A549 (cell line): ENCODE measurements at regions not wholly inside any gene's neighbourhood (a gene's known extent, or its start where the extent isn't known, plus 50 kb on each side); places are given as distances from the start of the nearest gene placed in this dataset.

Source experiments
- ATAC-seq, 2 experiments: fragments of 200-7000 bp in 1 of 2; fragments of >200 bp in 1 of 2; cut with Nextera tagmentation in 1 of 2; cut with Tn5 transposase in 1 of 2; 3 replicates each; pipeline versions ENCODE4 v1.8.0 to v1.9.1; 2018 to 2020; ENCODE audit warnings: mild to moderate bottlenecking in 1 of 2, moderate library complexity in 1 of 2
- CTCF ChIA-PET: fragments of 300-600 bp; sonication (Branson Sonifier 250); formaldehyde crosslinking; extraction: SDS; loops from one replicate; lab custom pipeline; 2021; ENCODE audit warnings: antibody characterized with exemption, inconsistent platforms; lab: Yijun Ruan, JAX
- POLR2A ChIA-PET: fragments of 350-600 bp; formaldehyde crosslinking; extraction: SDS; loops from one replicate; lab custom pipeline; 2021; ENCODE audit warnings: antibody characterized with exemption, inconsistent platforms; lab: Yijun Ruan, JAX
- DNase-seq, 2 experiments: peaks; one replicate each; pipeline versions ENCODE4 v3.0.0 to v3.0.0-alpha.2; 2011 to 2016; ENCODE audit warnings: low read depth in 1 of 2, low spot score in 1 of 2
- FAIRE-seq: peaks from 2 replicates; lab custom pipeline; 2011; peaks lifted over from hg19 to GRCh38; lab: Jason Lieb, UNC
- H3K27ac ChIP-seq, 2 experiments: fragments of >200 bp; sonication (Bioruptor Twin); formaldehyde crosslinking; 3 replicates each; pipeline ENCODE4 v1.5.1; 2016 to 2017
- H3K4me1 ChIP-seq: fragments of >200 bp; sonication (Bioruptor Twin); formaldehyde crosslinking; 3 replicates; pipeline ENCODE4 v1.6.1; 2016
- H3K4me2 ChIP-seq: fragments of >200 bp; sonication (Bioruptor Twin); formaldehyde crosslinking; 3 replicates; pipeline ENCODE4 v1.6.1; 2016
- H3K4me3 ChIP-seq: fragments of >200 bp; sonication (Bioruptor Twin); formaldehyde crosslinking; 3 replicates; pipeline ENCODE4 v1.5.1; 2016
- H3K9me3 ChIP-seq: fragments of >200 bp; sonication (Bioruptor Twin); formaldehyde crosslinking; 3 replicates; pipeline ENCODE4 v1.6.1; 2016
- CBX8 ChIP-seq: fragments of 200-600 bp; sonication (generic); IDR thresholded peaks from 2 replicates; pipeline ENCODE4 v1.6.1; 2016
- CHD2 ChIP-seq: fragments of 150-350 bp; IDR thresholded peaks from 2 replicates; pipeline ENCODE4 v1.6.1; 2014; ENCODE audit warnings: low read length; ENCODE audit not compliant: partially characterized antibody
- CHD4 ChIP-seq: fragments of 200-600 bp; sonication (generic); IDR thresholded peaks from 2 replicates; pipeline ENCODE4 v1.6.1; 2016; ENCODE audit warnings: antibody characterized with exemption, mild to moderate bottlenecking, borderline replicate concordance
- EHF ChIP-seq: fragments of 250-450 bp; sonication (Bioruptor Pico); IDR thresholded peaks from 2 replicates; pipeline ENCODE4 v1.5.0; 2020; ENCODE audit warnings: mild to moderate bottlenecking
- EP300 ChIP-seq, 2 experiments: fragments of >200 bp; sonication (Bioruptor Twin); formaldehyde crosslinking; IDR thresholded peaks; 2 replicates in 1 of 2; 3 replicates in 1 of 2; pipeline ENCODE4 v1.6.1; 2016 to 2017
- ESRRA ChIP-seq: fragments of 150-350 bp; IDR thresholded peaks from 2 replicates; pipeline ENCODE4 v1.6.1; 2014; ENCODE audit warnings: mild to moderate bottlenecking, low read length, borderline replicate concordance
- FOSB ChIP-seq: fragments of 250-450 bp; sonication (Bioruptor Pico); IDR thresholded peaks from 2 replicates; pipeline ENCODE4 v1.5.0; 2020; ENCODE audit warnings: mild to moderate bottlenecking, moderate library complexity
- GATA3 ChIP-seq: IDR thresholded peaks from 2 replicates; pipeline ENCODE4 v1.6.1; 2012; ENCODE audit warnings: borderline replicate concordance
- MAFK ChIP-seq: fragments of 450-650 bp; IDR thresholded peaks from 2 replicates; pipeline ENCODE4 v1.6.1; 2014; ENCODE audit not compliant: partially characterized antibody
- MYC ChIP-seq: IDR thresholded peaks from 2 replicates; pipeline ENCODE4 v1.6.1; 2012; ENCODE audit warnings: mild to moderate bottlenecking, inconsistent platforms, low read length, improper control_type of control experiment, borderline replicate concordance
- NFE2L2 ChIP-seq: fragments of 150-350 bp; conservative IDR thresholded peaks from 2 replicates; pipeline ENCODE4 v1.6.1; 2014; ENCODE audit warnings: low read length
- NPAS2 ChIP-seq: fragments of 250-450 bp; sonication (Bioruptor Pico); IDR thresholded peaks from 2 replicates; pipeline ENCODE4 v1.8.0; 2022; ENCODE audit warnings: mild to moderate bottlenecking, moderate library complexity, borderline replicate concordance
- NR3C1 ChIP-seq: fragments of >200 bp; sonication (Bioruptor Twin); formaldehyde crosslinking; IDR thresholded peaks from 3 replicates; pipeline ENCODE4 v1.6.1; 2017
- PHF8 ChIP-seq: fragments of 200-600 bp; sonication (generic); IDR thresholded peaks from 2 replicates; pipeline ENCODE4 v1.6.1; 2016; ENCODE audit warnings: low read depth, mild to moderate bottlenecking, antibody characterized with exemption, moderate library complexity, borderline replicate concordance
- RAD21 ChIP-seq, 2 experiments: fragments of >200 bp in 1 of 2; sonication (Bioruptor Twin) in 1 of 2; formaldehyde crosslinking in 1 of 2; IDR thresholded peaks in 1 of 2; conservative IDR thresholded peaks in 1 of 2; 2 replicates in 1 of 2; 3 replicates in 1 of 2; pipeline ENCODE4 v1.6.1; 2012 to 2018; ENCODE audit warnings: inconsistent platforms in 1 of 2
- RCOR1 ChIP-seq: fragments of 150-350 bp; IDR thresholded peaks from 2 replicates; pipeline ENCODE4 v1.6.1; 2014; ENCODE audit warnings: antibody characterized with exemption, low read length, low read depth
- RFX5 ChIP-seq: fragments of 450-650 bp; IDR thresholded peaks from 2 replicates; pipeline ENCODE4 v1.7.1; 2014; ENCODE audit warnings: antibody characterized with exemption, mild to moderate bottlenecking, moderate library complexity
- SMC3 ChIP-seq: fragments of >200 bp; sonication (Bioruptor Twin); formaldehyde crosslinking; IDR thresholded peaks from 3 replicates; pipeline ENCODE4 v1.6.1; 2018; ENCODE audit warnings: inconsistent platforms
- TP53 ChIP-seq: fragments of 250-450 bp; sonication (Bioruptor Pico); IDR thresholded peaks from 2 replicates; pipeline ENCODE4 v1.5.0; 2021; ENCODE audit warnings: mild to moderate bottlenecking, moderate library complexity
- WGBS: methylation state at CpG from one replicate; pipeline ENCODE4 v1.1.6; 2017; ENCODE audit errors: missing lambda C conversion rate; 5-methylcytosine and 5-hydroxymethylcytosine counted together
- TF ChIP-seq, protein P1 (sequence below): fragments of >200 bp; sonication (Bioruptor Twin); formaldehyde crosslinking; IDR thresholded peaks from 3 replicates; pipeline ENCODE4 v1.5.1; 2016
- TF ChIP-seq, protein P2 (sequence below): fragments of 450-650 bp; IDR thresholded peaks from 2 replicates; pipeline ENCODE4 v1.6.1; 2014; ENCODE audit warnings: antibody characterized with exemption
- TF ChIP-seq, protein P3 (sequence below): fragments of 200-600 bp; sonication (generic); IDR thresholded peaks from 2 replicates; pipeline ENCODE4 v1.6.1; 2016; ENCODE audit warnings: antibody characterized with exemption, mild to moderate bottlenecking, moderate library complexity

DNA sequence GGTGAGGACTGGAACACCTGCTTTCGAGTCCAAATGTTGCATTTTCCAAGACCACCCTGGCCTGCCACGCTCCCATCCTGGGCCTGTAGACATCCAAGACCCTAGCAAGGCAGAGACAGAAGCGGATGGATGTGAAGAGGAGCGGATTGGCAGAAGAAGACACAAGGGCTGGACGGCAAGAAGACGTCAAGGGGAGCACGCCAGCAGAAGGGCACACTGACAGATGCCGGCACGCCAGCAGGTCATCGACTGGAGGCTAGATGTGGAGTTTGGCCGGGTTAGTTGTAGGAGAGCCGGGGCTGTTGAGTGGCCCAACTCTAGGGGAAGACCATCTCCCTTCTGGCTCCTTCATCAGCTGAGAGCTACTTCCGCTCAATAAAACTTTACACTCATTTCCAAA, 251.6 kb downstream of the ZWINT start:
- no peak for FAIRE-seq

DNA sequence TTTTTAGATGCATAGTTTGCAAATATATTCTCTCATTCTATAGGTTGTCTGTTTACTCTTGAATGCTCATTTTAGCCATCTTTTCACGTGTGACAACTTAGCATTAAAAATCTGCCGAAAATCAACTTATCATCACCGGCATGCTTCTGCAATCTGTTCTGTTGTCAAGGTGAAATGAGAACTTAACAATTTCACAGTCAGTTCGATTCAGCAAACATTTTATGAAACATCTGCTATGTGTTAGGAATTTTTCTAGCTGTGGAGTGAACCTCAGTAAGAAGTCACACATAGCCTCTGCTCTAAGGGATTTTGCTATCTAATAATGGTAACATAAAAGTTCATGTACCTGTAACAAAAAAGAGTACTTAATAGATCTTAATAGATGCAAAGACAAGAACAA, 256.1 kb downstream of the ZWINT start:
- FAIRE-seq, result no peak
- H3K27ac ChIP-seq, result no peak overlapping the region
- ATAC-seq, result no peak
- 16% methylated on average over 4 of the region's 4 CpGs for WGBS
- H3K9me3 ChIP-seq, result no peaks in the 10 kb centered on the region; the same call in 2 of the 3 replicates
- no peak overlapping the region for H3K4me2 ChIP-seq
- TF ChIP-seq MYC, result no peak
- TF ChIP-seq, protein P1, sequence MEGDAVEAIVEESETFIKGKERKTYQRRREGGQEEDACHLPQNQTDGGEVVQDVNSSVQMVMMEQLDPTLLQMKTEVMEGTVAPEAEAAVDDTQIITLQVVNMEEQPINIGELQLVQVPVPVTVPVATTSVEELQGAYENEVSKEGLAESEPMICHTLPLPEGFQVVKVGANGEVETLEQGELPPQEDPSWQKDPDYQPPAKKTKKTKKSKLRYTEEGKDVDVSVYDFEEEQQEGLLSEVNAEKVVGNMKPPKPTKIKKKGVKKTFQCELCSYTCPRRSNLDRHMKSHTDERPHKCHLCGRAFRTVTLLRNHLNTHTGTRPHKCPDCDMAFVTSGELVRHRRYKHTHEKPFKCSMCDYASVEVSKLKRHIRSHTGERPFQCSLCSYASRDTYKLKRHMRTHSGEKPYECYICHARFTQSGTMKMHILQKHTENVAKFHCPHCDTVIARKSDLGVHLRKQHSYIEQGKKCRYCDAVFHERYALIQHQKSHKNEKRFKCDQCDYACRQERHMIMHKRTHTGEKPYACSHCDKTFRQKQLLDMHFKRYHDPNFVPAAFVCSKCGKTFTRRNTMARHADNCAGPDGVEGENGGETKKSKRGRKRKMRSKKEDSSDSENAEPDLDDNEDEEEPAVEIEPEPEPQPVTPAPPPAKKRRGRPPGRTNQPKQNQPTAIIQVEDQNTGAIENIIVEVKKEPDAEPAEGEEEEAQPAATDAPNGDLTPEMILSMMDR, result no peak
- TF ChIP-seq EP300 (IDR thresholded peaks at IDR 0.05), result no peak
- TF ChIP-seq FOSB (CRISPR knock-in tag), result no peak
- TF ChIP-seq RAD21 (conservative IDR thresholded peaks at IDR 0.05 in 1 of 2, IDR thresholded peaks at IDR 0.05 in 1 of 2), result no peak
- TF ChIP-seq TP53 (CRISPR knock-in tag), result no peak
- no peak for TF ChIP-seq CHD2
- TF ChIP-seq NFE2L2, result no peak
- TF ChIP-seq SMC3, result no peak
- TF ChIP-seq RCOR1, result no peak
- no peak for TF ChIP-seq PHF8
- TF ChIP-seq NR3C1, result no peak
- TF ChIP-seq, all 56 proteins: peak for 0
- DNase-seq, result no peak
- no peaks in the 10 kb centered on the region for H3K4me1 ChIP-seq
- POLR2A ChIA-PET, result no interaction called here
- CTCF ChIA-PET, result no interaction called here
- no peak overlapping the region for H3K4me3 ChIP-seq

More for the DNA sequence above, 251.6 kb downstream of the ZWINT start:
- Histone ChIP-seq H3K4me2 (no peak overlapping the region), H3K4me1 (no peaks in the 10 kb centered on the region), H3K4me3 (no peak overlapping the region), H3K27ac (no peak overlapping the region), H3K9me3 (no peaks in the 10 kb centered on the region; the same call in 2 of the 3 replicates)
- CTCF ChIA-PET, result no interaction called here
- 49% methylated on average over 13 of the region's 13 CpGs for WGBS
- ATAC-seq (no peak), DNase-seq (no peak)
- TF ChIP-seq MAFK, result no peak
- TF ChIP-seq, protein P2, sequence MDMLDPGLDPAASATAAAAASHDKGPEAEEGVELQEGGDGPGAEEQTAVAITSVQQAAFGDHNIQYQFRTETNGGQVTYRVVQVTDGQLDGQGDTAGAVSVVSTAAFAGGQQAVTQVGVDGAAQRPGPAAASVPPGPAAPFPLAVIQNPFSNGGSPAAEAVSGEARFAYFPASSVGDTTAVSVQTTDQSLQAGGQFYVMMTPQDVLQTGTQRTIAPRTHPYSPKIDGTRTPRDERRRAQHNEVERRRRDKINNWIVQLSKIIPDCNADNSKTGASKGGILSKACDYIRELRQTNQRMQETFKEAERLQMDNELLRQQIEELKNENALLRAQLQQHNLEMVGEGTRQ, result no peak
- no peak for TF ChIP-seq TP53 (CRISPR knock-in tag)
- TF ChIP-seq CHD2, result no peak
- TF ChIP-seq RCOR1, result no peak
- TF ChIP-seq ESRRA, result no peak
- TF ChIP-seq, protein P1, result no peak
- TF ChIP-seq CBX8, result no peak
- TF ChIP-seq RFX5, result no peak
- TF ChIP-seq, protein P3, sequence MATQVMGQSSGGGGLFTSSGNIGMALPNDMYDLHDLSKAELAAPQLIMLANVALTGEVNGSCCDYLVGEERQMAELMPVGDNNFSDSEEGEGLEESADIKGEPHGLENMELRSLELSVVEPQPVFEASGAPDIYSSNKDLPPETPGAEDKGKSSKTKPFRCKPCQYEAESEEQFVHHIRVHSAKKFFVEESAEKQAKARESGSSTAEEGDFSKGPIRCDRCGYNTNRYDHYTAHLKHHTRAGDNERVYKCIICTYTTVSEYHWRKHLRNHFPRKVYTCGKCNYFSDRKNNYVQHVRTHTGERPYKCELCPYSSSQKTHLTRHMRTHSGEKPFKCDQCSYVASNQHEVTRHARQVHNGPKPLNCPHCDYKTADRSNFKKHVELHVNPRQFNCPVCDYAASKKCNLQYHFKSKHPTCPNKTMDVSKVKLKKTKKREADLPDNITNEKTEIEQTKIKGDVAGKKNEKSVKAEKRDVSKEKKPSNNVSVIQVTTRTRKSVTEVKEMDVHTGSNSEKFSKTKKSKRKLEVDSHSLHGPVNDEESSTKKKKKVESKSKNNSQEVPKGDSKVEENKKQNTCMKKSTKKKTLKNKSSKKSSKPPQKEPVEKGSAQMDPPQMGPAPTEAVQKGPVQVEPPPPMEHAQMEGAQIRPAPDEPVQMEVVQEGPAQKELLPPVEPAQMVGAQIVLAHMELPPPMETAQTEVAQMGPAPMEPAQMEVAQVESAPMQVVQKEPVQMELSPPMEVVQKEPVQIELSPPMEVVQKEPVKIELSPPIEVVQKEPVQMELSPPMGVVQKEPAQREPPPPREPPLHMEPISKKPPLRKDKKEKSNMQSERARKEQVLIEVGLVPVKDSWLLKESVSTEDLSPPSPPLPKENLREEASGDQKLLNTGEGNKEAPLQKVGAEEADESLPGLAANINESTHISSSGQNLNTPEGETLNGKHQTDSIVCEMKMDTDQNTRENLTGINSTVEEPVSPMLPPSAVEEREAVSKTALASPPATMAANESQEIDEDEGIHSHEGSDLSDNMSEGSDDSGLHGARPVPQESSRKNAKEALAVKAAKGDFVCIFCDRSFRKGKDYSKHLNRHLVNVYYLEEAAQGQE, result no peak
- TF ChIP-seq EHF (CRISPR knock-in tag), result no peak
- no peak for TF ChIP-seq FOSB (CRISPR knock-in tag)
- no peak for TF ChIP-seq NPAS2 (CRISPR knock-in tag)
- TF ChIP-seq CHD4, result no peak
- no peak for TF ChIP-seq GATA3
- POLR2A ChIA-PET, result no interaction called here
